Inflammatory macrophage (primary cell): ENCODE measurements at regions not wholly inside any gene's neighbourhood (a gene's known extent, or its start where the extent isn't known, plus 50 kb on each side); places are given as distances from the start of the nearest gene placed in this dataset.

Experiments used
- DNase-seq, 2 donors: peaks; one replicate each; pipeline ENCODE4 v3.0.0-alpha.2; 2020 to 2022

GRCh38 chr9:13707612-13708576 is 428.4 kb upstream of the MPDZ start:
- DNase-seq, result no peak

- no peak for DNase-seq
Observed at GRCh38 chr9:13705918-13706317, 426.4 kb upstream of the MPDZ start.

- no peak for DNase-seq
Observed at GRCh38 chr9:13705373-13705772, 425.9 kb upstream of the MPDZ start.

GRCh38 chr9:13690595-13690994 is 411.1 kb upstream of the MPDZ start:
- no peak for DNase-seq

- DNase-seq, result no peak
Observed at GRCh38 chr9:13689925-13690324, 410.4 kb upstream of the MPDZ start.

GRCh38 chr9:13688990-13689600 is 409.6 kb upstream of the MPDZ start:
- no peak for DNase-seq

- no peak for DNase-seq
Observed at GRCh38 chr9:13688223-13688989, 408.9 kb upstream of the MPDZ start.

- DNase-seq, result no peak
Observed at GRCh38 chr9:13684656-13685055, 405.2 kb upstream of the MPDZ start.

GRCh38 chr9:13677801-13678200 is 398.3 kb upstream of the MPDZ start:
- no peak for DNase-seq

- DNase-seq, result no peak
Observed at GRCh38 chr9:13675638-13676000, 396.1 kb upstream of the MPDZ start.

GRCh38 chr9:13674926-13675637 is 395.6 kb upstream of the MPDZ start:
- DNase-seq, result no peak

GRCh38 chr9:13673348-13673747 is 393.9 kb upstream of the MPDZ start:
- no peak for DNase-seq

- DNase-seq, result no peak
Observed at GRCh38 chr9:13665418-13666066, 386.1 kb upstream of the MPDZ start.

- DNase-seq, result no peak
Observed at GRCh38 chr9:13661014-13661413, 381.5 kb upstream of the MPDZ start.

GRCh38 chr9:13651969-13652663 is 372.6 kb upstream of the MPDZ start:
- DNase-seq, result no peak

GRCh38 chr9:13651526-13651925 is 372.0 kb upstream of the MPDZ start:
- no peak for DNase-seq

GRCh38 chr9:13648676-13649075 is 369.2 kb upstream of the MPDZ start:
- DNase-seq, result no peak

GRCh38 chr9:13648068-13648467 is 368.6 kb upstream of the MPDZ start:
- DNase-seq, result no peak

GRCh38 chr9:13646500-13647021 is 367.1 kb upstream of the MPDZ start:
- DNase-seq, result no peak

- no peak for DNase-seq
Observed at GRCh38 chr9:13645557-13645956, 366.1 kb upstream of the MPDZ start.

GRCh38 chr9:13644675-13645074 is 365.2 kb upstream of the MPDZ start:
- DNase-seq, result no peak
